MM.1S (cell line): ENCODE measurements at regions not wholly inside any gene's neighbourhood (a gene's known extent, or its start where the extent isn't known, plus 50 kb on each side); places are given as distances from the start of the nearest gene placed in this dataset.

ENCODE experiments used
- DNase-seq: peaks from one replicate; pipeline ENCODE4 v3.0.0-alpha.2; 2015
- H2AFZ ChIP-seq: fragments of 300-600 bp; sonication (generic); 2 replicates; pipeline ENCODE4 v1.6.0; 2016; ENCODE audit warnings: antibody characterized with exemption, low read length
- H3F3A ChIP-seq: fragments of 300-600 bp; sonication (generic); 2 replicates; pipeline ENCODE4 v1.6.1; 2016; ENCODE audit warnings: mild to moderate bottlenecking, antibody characterized with exemption, low read length, moderate library complexity, mixed read lengths; ENCODE audit not compliant: insufficient read depth
- H3K27ac ChIP-seq: fragments of 300-600 bp; sonication (generic); 2 replicates; pipeline ENCODE4 v1.5.1; 2016; ENCODE audit warnings: mild to moderate bottlenecking, low read length
- H3K27me3 ChIP-seq: fragments of 300-600 bp; sonication (generic); replicated peaks from 2 replicates; pipeline ENCODE4 v1.6.0; 2016; ENCODE audit warnings: low read length; ENCODE audit not compliant: insufficient read depth
- H3K36me3 ChIP-seq: fragments of 300-600 bp; sonication (generic); replicated peaks from 2 replicates; pipeline ENCODE4 v1.6.1; 2016; ENCODE audit warnings: mild to moderate bottlenecking, low read length, mixed read lengths; ENCODE audit not compliant: insufficient read depth
- H3K4me1 ChIP-seq: fragments of 300-600 bp; sonication (generic); 2 replicates; pipeline ENCODE4 v1.6.1; 2016; ENCODE audit warnings: low read length, mixed read lengths
- H3K4me2 ChIP-seq: fragments of 300-600 bp; sonication (generic); 2 replicates; pipeline ENCODE4 v1.6.0; 2016; ENCODE audit warnings: low read depth, low read length
- H3K4me3 ChIP-seq: fragments of 300-600 bp; sonication (generic); 2 replicates; pipeline ENCODE4 v1.5.1; 2016; ENCODE audit warnings: low read length, mixed read lengths
- H3K79me2 ChIP-seq: fragments of 300-600 bp; sonication (generic); 2 replicates; pipeline ENCODE4 v1.6.1; 2016; ENCODE audit warnings: mixed run types, low read length, mixed read lengths
- H3K9ac ChIP-seq: fragments of 300-600 bp; sonication (generic); 2 replicates; pipeline ENCODE4 v1.6.1; 2016; ENCODE audit warnings: low read length, mixed read lengths
- H3K9me2 ChIP-seq: fragments of 300-600 bp; sonication (generic); replicated peaks from 2 replicates; pipeline ENCODE4 v1.6.1; 2016; ENCODE audit warnings: mild to moderate bottlenecking, low read length, mixed read lengths; ENCODE audit not compliant: insufficient read depth
- H3K9me3 ChIP-seq: fragments of 300-600 bp; sonication (generic); replicated peaks from 2 replicates; pipeline ENCODE4 v1.6.1; 2016; ENCODE audit warnings: mild to moderate bottlenecking, low read length, mixed read lengths; ENCODE audit not compliant: insufficient read depth
- H4K20me1 ChIP-seq: fragments of 300-600 bp; sonication (generic); 2 replicates; pipeline ENCODE4 v1.6.1; 2016; ENCODE audit warnings: mild to moderate bottlenecking, low read length, moderate library complexity, mixed read lengths; ENCODE audit not compliant: insufficient read depth
- EZH2 ChIP-seq: fragments of 300-600 bp; sonication (generic); optimal IDR thresholded peaks from 2 replicates; pipeline ENCODE3; 2017; ENCODE audit warnings: low read depth, mild to moderate bottlenecking, antibody characterized with exemption, low read length, mixed read lengths
- EZH2phosphoT487 ChIP-seq: fragments of 300-600 bp; sonication (generic); IDR thresholded peaks from 2 replicates; pipeline ENCODE4 v1.6.1; 2018; ENCODE audit warnings: antibody characterized with exemption, low read length
- TF ChIP-seq, protein P1 (sequence below): fragments of 300-600 bp; sonication (generic); IDR thresholded peaks from 2 replicates; pipeline ENCODE4 v1.5.1; 2016; ENCODE audit warnings: antibody characterized with exemption, low read length, mixed read lengths

- Histone ChIP-seq H3K4me1 (no peaks in the 10 kb centered on the region), H3K79me2 (no peaks in the 10 kb centered on the region), H3K9me2 (no peaks in the 10 kb centered on the region), H3K27me3 (no peaks in the 10 kb centered on the region), H2AFZ (no peak overlapping the region), H3K27ac (no peak overlapping the region), H3K9ac (no peak overlapping the region), H3K36me3 (no peaks in the 10 kb centered on the region), H4K20me1 (no peaks in the 10 kb centered on the region), H3F3A (no peaks in the 10 kb centered on the region), H3K9me3 (no peaks in the 10 kb centered on the region), H3K4me3 (no peak overlapping the region), H3K4me2 (no peak overlapping the region)
- TF ChIP-seq EZH2 (no peak), EZH2phosphoT487 (no peak)
- TF ChIP-seq, protein P1, sequence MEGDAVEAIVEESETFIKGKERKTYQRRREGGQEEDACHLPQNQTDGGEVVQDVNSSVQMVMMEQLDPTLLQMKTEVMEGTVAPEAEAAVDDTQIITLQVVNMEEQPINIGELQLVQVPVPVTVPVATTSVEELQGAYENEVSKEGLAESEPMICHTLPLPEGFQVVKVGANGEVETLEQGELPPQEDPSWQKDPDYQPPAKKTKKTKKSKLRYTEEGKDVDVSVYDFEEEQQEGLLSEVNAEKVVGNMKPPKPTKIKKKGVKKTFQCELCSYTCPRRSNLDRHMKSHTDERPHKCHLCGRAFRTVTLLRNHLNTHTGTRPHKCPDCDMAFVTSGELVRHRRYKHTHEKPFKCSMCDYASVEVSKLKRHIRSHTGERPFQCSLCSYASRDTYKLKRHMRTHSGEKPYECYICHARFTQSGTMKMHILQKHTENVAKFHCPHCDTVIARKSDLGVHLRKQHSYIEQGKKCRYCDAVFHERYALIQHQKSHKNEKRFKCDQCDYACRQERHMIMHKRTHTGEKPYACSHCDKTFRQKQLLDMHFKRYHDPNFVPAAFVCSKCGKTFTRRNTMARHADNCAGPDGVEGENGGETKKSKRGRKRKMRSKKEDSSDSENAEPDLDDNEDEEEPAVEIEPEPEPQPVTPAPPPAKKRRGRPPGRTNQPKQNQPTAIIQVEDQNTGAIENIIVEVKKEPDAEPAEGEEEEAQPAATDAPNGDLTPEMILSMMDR = no peak
- no peak for DNase-seq
Observed at GRCh38 chr13:54913668-54914067, 1885.1 kb downstream of the OLFM4 start.

GRCh38 chr13:54927538-54927937, 1898.9 kb downstream of the OLFM4 start:
- Histone ChIP-seq H3K9me2 (no peaks in the 10 kb centered on the region), H3K4me3 (no peak overlapping the region), H3K36me3 (no peaks in the 10 kb centered on the region), H3K27me3 (no peaks in the 10 kb centered on the region), H3K27ac (no peak overlapping the region), H3K9ac (no peak overlapping the region), H4K20me1 (no peaks in the 10 kb centered on the region), H3K4me1 (no peaks in the 10 kb centered on the region), H3K4me2 (no peak overlapping the region), H3K79me2 (no peaks in the 10 kb centered on the region), H3F3A (no peaks in the 10 kb centered on the region), H2AFZ (no peak overlapping the region), H3K9me3 (no peaks in the 10 kb centered on the region)
- no peak for DNase-seq
- TF ChIP-seq EZH2phosphoT487 = no peak

- no peak for DNase-seq
- no peak overlapping the region for H3K4me3 ChIP-seq
- no peaks in the 10 kb centered on the region for H3F3A ChIP-seq
- H3K36me3 ChIP-seq = no peaks in the 10 kb centered on the region
- H3K79me2 ChIP-seq = no peaks in the 10 kb centered on the region
- no peaks in the 10 kb centered on the region for H4K20me1 ChIP-seq
- TF ChIP-seq EZH2 (no peak), EZH2phosphoT487 (no peak)
- TF ChIP-seq, protein P1 = no peak
- H3K27me3 ChIP-seq = no peaks in the 10 kb centered on the region
- no peak overlapping the region for H2AFZ ChIP-seq
- H3K4me1 ChIP-seq = no peaks in the 10 kb centered on the region
- no peaks in the 10 kb centered on the region for H3K9me2 ChIP-seq
- H3K4me2 ChIP-seq = no peak overlapping the region
- H3K9ac ChIP-seq = no peak overlapping the region
- H3K27ac ChIP-seq = no peak overlapping the region
- H3K9me3 ChIP-seq = no peaks in the 10 kb centered on the region
Observed at GRCh38 chr13:54928071-54928470, 1899.5 kb downstream of the OLFM4 start.

- H3K9me3 ChIP-seq = no peaks in the 10 kb centered on the region
- no peaks in the 10 kb centered on the region for H3K27me3 ChIP-seq
- no peak overlapping the region for H3K4me2 ChIP-seq
- no peaks in the 10 kb centered on the region for H3K4me1 ChIP-seq
- H2AFZ ChIP-seq = no peak overlapping the region
- H3K36me3 ChIP-seq = no peaks in the 10 kb centered on the region
- H4K20me1 ChIP-seq = no peaks in the 10 kb centered on the region
- no peak overlapping the region for H3K27ac ChIP-seq
- TF ChIP-seq EZH2phosphoT487 = no peak
- TF ChIP-seq, protein P1 = no peak
- TF ChIP-seq EZH2 = no peak
- H3F3A ChIP-seq = no peaks in the 10 kb centered on the region
- no peaks in the 10 kb centered on the region for H3K9me2 ChIP-seq
- no peak overlapping the region for H3K4me3 ChIP-seq
- no peak overlapping the region for H3K9ac ChIP-seq
- no peaks in the 10 kb centered on the region for H3K79me2 ChIP-seq
- DNase-seq = no peak
Observed at GRCh38 chr13:54934121-54934520, 1905.5 kb downstream of the OLFM4 start.
